Natural killer cell (primary cell): ENCODE measurements at regions not wholly inside any gene's neighbourhood (a gene's known extent, or its start where the extent isn't known, plus 50 kb on each side); places are given as distances from the start of the nearest gene placed in this dataset.

ENCODE experiments used
- ATAC-seq, 3 donors: fragments of 150-1000 bp in 2 of 3; fragments of 200-7000 bp in 1 of 3; cut with Tn5 transposase; 1 replicate in 1 of 3; 2 replicates in 2 of 3; pipeline ENCODE4 v1.10.0; 2021; ENCODE audit warnings: mild to moderate bottlenecking in 2 of 3, moderate library complexity in 2 of 3
- DNase-seq, 2 donors: peaks; one replicate each; pipeline versions ENCODE4 v3.0.0 to v3.0.0-alpha.2; 2013 to 2021; ENCODE audit warnings: mixed read lengths in 1 of 2
- H3K27ac ChIP-seq: one replicate; pipeline ENCODE4 v1.5.1; 2013; ENCODE audit warnings: mild to moderate bottlenecking, low read length
- H3K27me3 ChIP-seq: one replicate; pipeline ENCODE4 v1.6.1; 2013; ENCODE audit warnings: low read length; ENCODE audit not compliant: control insufficient read depth, insufficient read depth
- H3K36me3 ChIP-seq: one replicate; pipeline ENCODE4 v1.6.1; 2013; ENCODE audit warnings: low read length; ENCODE audit not compliant: control insufficient read depth, insufficient read depth
- H3K4me1 ChIP-seq: one replicate; pipeline ENCODE4 v1.6.1; 2013; ENCODE audit warnings: low read length; ENCODE audit not compliant: control insufficient read depth, insufficient read depth
- H3K4me3 ChIP-seq: one replicate; pipeline ENCODE4 v1.5.1; 2013; ENCODE audit warnings: low read length
- H3K9me3 ChIP-seq: one replicate; pipeline ENCODE4 v1.6.1; 2013; ENCODE audit warnings: low read length; ENCODE audit not compliant: control insufficient read depth, insufficient read depth
- H3K27ac Mint-ChIP-seq, 2 donors: one replicate each; pipeline ENCODE4 v1.8.0; 2022; ENCODE audit warnings: mild to moderate bottlenecking in 2 of 2, mixed read lengths in 2 of 2, moderate library complexity in 1 of 2
- H3K27me3 Mint-ChIP-seq, 2 donors: one replicate each; pipeline ENCODE4 v1.8.0; 2022; ENCODE audit warnings: low read depth in 2 of 2, mixed read lengths in 2 of 2
- H3K36me3 Mint-ChIP-seq: one replicate; pipeline ENCODE4 v1.8.0; 2022; ENCODE audit warnings: mixed read lengths
- H3K4me1 Mint-ChIP-seq, 2 donors: one replicate each; pipeline ENCODE4 v1.8.0; 2022; ENCODE audit warnings: mixed read lengths in 2 of 2
- H3K4me3 Mint-ChIP-seq: one replicate; pipeline ENCODE4 v1.8.0; 2022; ENCODE audit warnings: mild to moderate bottlenecking, moderate library complexity, mixed read lengths
- H3K9me3 Mint-ChIP-seq, 2 donors: one replicate each; pipeline ENCODE4 v1.8.0; 2022; ENCODE audit warnings: mixed read lengths in 2 of 2
- WGBS: methylation state at CpG from one replicate; pipeline ENCODE4 v1.1.7; 2013; ENCODE audit warnings: missing lambda C conversion rate; ENCODE audit not compliant: insufficient coverage; 5-methylcytosine and 5-hydroxymethylcytosine counted together
- intact Hi-C: fragments of 100-400 bp; cut with micrococcal nuclease; formaldehyde crosslinking; loops from one replicate; pipeline ENCODE4 v1.14.2; 2022
- TF ChIP-seq, protein P1 (sequence below): fragments of 200-600 bp; IDR thresholded peaks from one replicate; pipeline ENCODE4 v1.8.0; 2022; ENCODE audit warnings: antibody characterized with exemption

DNA sequence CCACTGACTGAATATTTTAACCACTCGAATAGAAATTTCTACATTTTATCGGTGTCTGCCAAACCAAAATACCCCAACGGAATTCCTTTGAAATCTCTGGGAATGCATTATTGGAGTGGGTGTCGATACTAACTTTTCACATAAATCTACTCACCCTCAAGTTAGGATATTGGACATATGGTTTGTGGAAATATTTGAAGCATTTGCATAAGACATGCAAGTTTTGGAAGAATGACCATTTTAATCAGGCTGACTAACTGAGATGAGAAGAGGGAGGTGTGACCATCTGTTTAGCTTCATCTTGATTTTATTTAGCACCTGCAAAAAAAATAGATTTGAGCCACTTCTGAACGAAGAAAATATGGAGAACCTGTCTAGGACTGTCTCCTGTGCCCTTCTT is 61.2 kb downstream of the KLF6 start:
- no peak for ATAC-seq
- H3K27me3 ChIP-seq = no peaks in the 10 kb centered on the region
- Mint-ChIP-seq H3K9me3 (no peaks in the 10 kb centered on the region), H3K4me1 (peaks cover 0 to 4% of the 10 kb centered on the region in 2 donors), H3K4me3 (no peak overlapping the region), H3K27me3 (peaks cover 9 to 22% of the 10 kb centered on the region in 2 donors), H3K27ac (no peak overlapping the region), H3K36me3 (peaks cover 6% of the 10 kb centered on the region)
- 94% methylated on average over 2 of the region's 5 CpGs for WGBS
- intact Hi-C loops = no loop called here
- H3K9me3 ChIP-seq = no peaks in the 10 kb centered on the region
- no peak overlapping the region for H3K27ac ChIP-seq
- no peak overlapping the region for H3K4me3 ChIP-seq
- no peak for DNase-seq
- H3K36me3 ChIP-seq = no peaks in the 10 kb centered on the region
- TF ChIP-seq, protein P1, sequence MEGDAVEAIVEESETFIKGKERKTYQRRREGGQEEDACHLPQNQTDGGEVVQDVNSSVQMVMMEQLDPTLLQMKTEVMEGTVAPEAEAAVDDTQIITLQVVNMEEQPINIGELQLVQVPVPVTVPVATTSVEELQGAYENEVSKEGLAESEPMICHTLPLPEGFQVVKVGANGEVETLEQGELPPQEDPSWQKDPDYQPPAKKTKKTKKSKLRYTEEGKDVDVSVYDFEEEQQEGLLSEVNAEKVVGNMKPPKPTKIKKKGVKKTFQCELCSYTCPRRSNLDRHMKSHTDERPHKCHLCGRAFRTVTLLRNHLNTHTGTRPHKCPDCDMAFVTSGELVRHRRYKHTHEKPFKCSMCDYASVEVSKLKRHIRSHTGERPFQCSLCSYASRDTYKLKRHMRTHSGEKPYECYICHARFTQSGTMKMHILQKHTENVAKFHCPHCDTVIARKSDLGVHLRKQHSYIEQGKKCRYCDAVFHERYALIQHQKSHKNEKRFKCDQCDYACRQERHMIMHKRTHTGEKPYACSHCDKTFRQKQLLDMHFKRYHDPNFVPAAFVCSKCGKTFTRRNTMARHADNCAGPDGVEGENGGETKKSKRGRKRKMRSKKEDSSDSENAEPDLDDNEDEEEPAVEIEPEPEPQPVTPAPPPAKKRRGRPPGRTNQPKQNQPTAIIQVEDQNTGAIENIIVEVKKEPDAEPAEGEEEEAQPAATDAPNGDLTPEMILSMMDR = no peak
- H3K4me1 ChIP-seq = no peaks in the 10 kb centered on the region

DNA sequence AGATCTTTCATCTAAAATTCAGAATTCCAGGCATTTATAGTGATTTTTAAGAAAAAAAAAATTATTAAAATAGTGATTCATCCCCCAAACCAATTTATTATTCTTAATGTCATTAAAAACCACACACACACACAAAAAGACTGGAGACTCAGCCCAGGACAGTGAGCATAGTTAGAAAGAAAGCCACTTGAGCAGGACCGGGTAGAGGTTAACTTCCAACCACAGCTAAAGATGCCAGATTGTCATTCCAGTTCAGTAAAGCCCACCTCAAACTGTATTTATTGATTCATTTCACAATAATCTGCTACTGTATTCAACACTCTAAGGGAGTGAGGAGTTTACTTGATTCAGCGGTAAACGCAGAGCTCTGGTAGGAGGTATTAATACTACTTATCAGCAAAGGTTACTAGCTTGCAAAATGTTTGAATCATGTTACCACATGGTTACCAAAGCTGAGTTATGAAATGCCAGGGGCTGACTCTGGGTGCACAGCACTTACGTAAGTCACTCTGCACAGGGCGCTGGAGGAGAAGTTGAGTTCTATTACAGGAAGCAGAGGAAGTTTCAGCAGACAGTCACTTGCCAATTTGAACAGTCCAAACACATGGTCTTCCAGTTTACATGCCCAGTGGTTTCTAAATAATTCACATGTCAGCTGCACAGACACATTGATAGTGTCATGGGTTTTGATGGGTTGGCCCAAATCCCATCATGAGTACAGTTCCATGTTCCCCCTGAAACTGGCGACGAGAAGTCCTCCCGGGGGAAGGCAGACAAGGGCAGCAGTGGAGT is 64.6 kb downstream of the KLF6 start:
- no peaks in the 10 kb centered on the region for H3K27me3 ChIP-seq
- peak in 1 of 2 donors; percentile 25 for DNase-seq
- Mint-ChIP-seq H3K36me3 (peaks cover under 1% of the 10 kb centered on the region), H3K27ac (no peak overlapping the region), H3K4me3 (no peak overlapping the region), H3K27me3 (peaks cover 5 to 16% of the 10 kb centered on the region in 2 donors), H3K9me3 (no peaks in the 10 kb centered on the region), H3K4me1 (peaks cover 0 to 4% of the 10 kb centered on the region in 2 donors)
- intact Hi-C loops = no loop called here
- no peaks in the 10 kb centered on the region for H3K4me1 ChIP-seq
- no peaks in the 10 kb centered on the region for H3K36me3 ChIP-seq
- no peak overlapping the region for H3K27ac ChIP-seq
- peak in 2 of 3 donors; percentile 54 to 85 for ATAC-seq
- whole genome bisulfite sequencing = 79% methylated on average over 8 of the region's 8 CpGs
- TF ChIP-seq, protein P1 = no peak
- H3K9me3 ChIP-seq = no peaks in the 10 kb centered on the region
- H3K4me3 ChIP-seq = no peak overlapping the region

DNA sequence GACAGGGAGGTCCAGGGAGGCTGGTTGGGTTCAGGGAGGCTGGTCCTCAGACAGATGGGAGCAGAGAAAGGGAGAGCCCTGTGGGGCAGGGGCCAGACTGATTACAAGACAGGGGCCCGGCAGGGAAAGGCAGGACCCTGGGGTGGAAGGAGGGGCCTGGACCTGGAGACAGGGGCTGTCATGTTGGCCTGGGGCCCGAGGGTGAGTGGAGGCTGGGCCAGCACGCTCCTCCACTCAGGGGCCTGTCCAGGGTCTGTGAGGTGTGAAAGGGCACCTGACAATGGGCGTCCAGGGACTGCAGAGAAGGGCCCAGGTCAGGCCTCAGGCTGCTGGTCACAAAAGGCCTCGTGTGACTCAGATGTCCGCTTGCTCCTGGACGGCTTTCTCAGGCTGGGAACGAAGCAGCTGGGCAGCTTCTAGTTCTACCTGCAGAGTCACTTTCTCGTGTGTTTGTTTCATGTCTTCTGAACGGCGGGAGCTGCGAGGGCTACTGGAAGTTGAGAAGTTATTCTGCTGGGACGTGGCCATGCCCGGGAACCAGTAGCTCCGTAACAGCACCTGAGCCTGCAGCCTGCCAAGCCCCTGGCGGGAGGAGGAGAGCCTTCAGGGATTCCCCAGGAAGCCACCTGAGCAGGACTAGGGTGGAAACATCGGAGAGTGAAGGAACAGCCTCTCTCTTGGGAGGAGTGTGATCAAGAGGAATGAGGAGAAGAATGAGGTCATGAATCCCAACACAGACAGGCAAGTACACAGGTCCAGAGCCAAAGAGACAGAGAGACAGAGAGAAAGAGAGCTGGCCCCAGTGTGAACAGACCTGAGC is 65.8 kb downstream of the KLF6 start:
- ATAC-seq = no peak
- Mint-ChIP-seq H3K27me3 (peaks cover 2 to 8% of the 10 kb centered on the region in 2 donors), H3K4me3 (no peak overlapping the region), H3K36me3 (no peaks in the 10 kb centered on the region), H3K9me3 (no peaks in the 10 kb centered on the region), H3K27ac (no peak overlapping the region), H3K4me1 (peaks cover 0 to 4% of the 10 kb centered on the region in 2 donors)
- Histone ChIP-seq H3K27me3 (no peaks in the 10 kb centered on the region), H3K9me3 (no peaks in the 10 kb centered on the region), H3K27ac (no peak overlapping the region), H3K4me1 (no peaks in the 10 kb centered on the region), H3K4me3 (no peak overlapping the region), H3K36me3 (no peaks in the 10 kb centered on the region)
- no peak for DNase-seq
- 89% methylated on average over 17 of the region's 17 CpGs for WGBS
- TF ChIP-seq, protein P1 = no peak
- intact Hi-C loops = no loop called here
